ENCODE measurements at regions not wholly inside any gene's neighbourhood (a gene's known extent, or its start where the extent isn't known, plus 50 kb on each side); places are given as distances from the start of the nearest gene placed in this dataset.

- TF ChIP-seq CTCF (conservative IDR thresholded peaks at IDR 0.05), result no peak
- Mint-ChIP-seq H3K36me3 (no peaks in the 10 kb centered on the region), H3K4me1 (ENCODE audit: unreplicated experiment) (no peaks in the 10 kb centered on the region), H3K4me3 (no peak overlapping the region), H3K27ac (no peak overlapping the region), H3K9me3 (peaks cover 7% of the 10 kb centered on the region), H3K27me3 (no peaks in the 10 kb centered on the region)
- DNase-seq (ENCODE audit: extremely low spot score, unreplicated experiment), result no peak
These were observed 625.8 kb downstream of the OTOL1 start for GRCh38 chr3:162122405-162122804.

- Mint-ChIP-seq H3K36me3 (no peaks in the 10 kb centered on the region), H3K27ac (no peak overlapping the region), H3K27me3 (no peaks in the 10 kb centered on the region), H3K9me3 (peaks cover 7% of the 10 kb centered on the region), H3K4me3 (no peak overlapping the region), H3K4me1 (ENCODE audit: unreplicated experiment) (no peaks in the 10 kb centered on the region)
- no peak for TF ChIP-seq CTCF (conservative IDR thresholded peaks at IDR 0.05)
- DNase-seq (ENCODE audit: extremely low spot score, unreplicated experiment), result no peak
These were observed 629.2 kb downstream of the OTOL1 start for GRCh38 chr3:162125790-162126189.

GRCh38 chr3:162130582-162130981 lies 634.0 kb downstream of the OTOL1 start:
- Mint-ChIP-seq H3K9me3 (no peaks in the 10 kb centered on the region), H3K4me1 (ENCODE audit: unreplicated experiment) (no peaks in the 10 kb centered on the region), H3K4me3 (no peak overlapping the region), H3K27ac (no peak overlapping the region), H3K27me3 (no peaks in the 10 kb centered on the region), H3K36me3 (no peaks in the 10 kb centered on the region)
- TF ChIP-seq CTCF (conservative IDR thresholded peaks at IDR 0.05), result no peak
- no peak for DNase-seq (ENCODE audit: extremely low spot score, unreplicated experiment)

- no peaks in the 10 kb centered on the region for H3K27me3 Mint-ChIP-seq
These were observed 636.4 kb downstream of the OTOL1 start for GRCh38 chr3:162132981-162133380.

GRCh38 chr3:162134571-162134970 lies 638.0 kb downstream of the OTOL1 start:
- no peak overlapping the region for H3K27ac Mint-ChIP-seq
- no peak for DNase-seq (ENCODE audit: extremely low spot score, unreplicated experiment)
- no peaks in the 10 kb centered on the region for H3K27me3 Mint-ChIP-seq
- H3K4me1 Mint-ChIP-seq (ENCODE audit: unreplicated experiment), result no peaks in the 10 kb centered on the region
- no peak overlapping the region for H3K4me3 Mint-ChIP-seq
- H3K36me3 Mint-ChIP-seq, result no peaks in the 10 kb centered on the region
- TF ChIP-seq CTCF (conservative IDR thresholded peaks at IDR 0.05), result no peak
- no peaks in the 10 kb centered on the region for H3K9me3 Mint-ChIP-seq

More at GRCh38 chr3:162132981-162133380, 636.4 kb downstream of the OTOL1 start:
- no peaks in the 10 kb centered on the region for H3K4me1 Mint-ChIP-seq (ENCODE audit: unreplicated experiment)
- TF ChIP-seq CTCF (conservative IDR thresholded peaks at IDR 0.05), result no peak
- no peak for DNase-seq (ENCODE audit: extremely low spot score, unreplicated experiment)
- H3K36me3 Mint-ChIP-seq, result no peaks in the 10 kb centered on the region
- no peak overlapping the region for H3K27ac Mint-ChIP-seq
- H3K9me3 Mint-ChIP-seq, result no peaks in the 10 kb centered on the region
- no peak overlapping the region for H3K4me3 Mint-ChIP-seq

GRCh38 chr3:162136136-162136535 lies 639.5 kb downstream of the OTOL1 start:
- H3K4me1 Mint-ChIP-seq (ENCODE audit: unreplicated experiment), result no peaks in the 10 kb centered on the region
- H3K9me3 Mint-ChIP-seq, result no peaks in the 10 kb centered on the region
- no peak for TF ChIP-seq CTCF (conservative IDR thresholded peaks at IDR 0.05)
- no peaks in the 10 kb centered on the region for H3K36me3 Mint-ChIP-seq
- H3K27me3 Mint-ChIP-seq, result no peaks in the 10 kb centered on the region
- no peak overlapping the region for H3K27ac Mint-ChIP-seq
- no peak for DNase-seq (ENCODE audit: extremely low spot score, unreplicated experiment)
- no peak overlapping the region for H3K4me3 Mint-ChIP-seq

All from type B pancreatic cell (in vitro differentiated cells).